Uterus (tissue), 2 donors: ENCODE measurements at regions not wholly inside any gene's neighbourhood (a gene's known extent, or its start where the extent isn't known, plus 50 kb on each side); places are given as distances from the start of the nearest gene placed in this dataset.

ENCODE experiments used
- POLR2A ChIP-seq, 2 donors: fragments of 450-650 bp; IDR thresholded peaks; one replicate each; pipeline ENCODE4 v1.6.1; 2016; ENCODE audit warnings: antibody characterized with exemption in 2 of 2, mild to moderate bottlenecking in 1 of 2, moderate library complexity in 1 of 2
- TF ChIP-seq, protein P1 (sequence below), 4 experiments: fragments of 200-600 bp in 2 of 4; fragments of 450-650 bp in 2 of 4; sonication (generic) in 2 of 4; IDR thresholded peaks; one replicate each; pipeline ENCODE4 v1.5.1; 2016 to 2019; ENCODE audit warnings: antibody characterized with exemption in 4 of 4, mild to moderate bottlenecking in 2 of 4, moderate library complexity in 1 of 4

DNA sequence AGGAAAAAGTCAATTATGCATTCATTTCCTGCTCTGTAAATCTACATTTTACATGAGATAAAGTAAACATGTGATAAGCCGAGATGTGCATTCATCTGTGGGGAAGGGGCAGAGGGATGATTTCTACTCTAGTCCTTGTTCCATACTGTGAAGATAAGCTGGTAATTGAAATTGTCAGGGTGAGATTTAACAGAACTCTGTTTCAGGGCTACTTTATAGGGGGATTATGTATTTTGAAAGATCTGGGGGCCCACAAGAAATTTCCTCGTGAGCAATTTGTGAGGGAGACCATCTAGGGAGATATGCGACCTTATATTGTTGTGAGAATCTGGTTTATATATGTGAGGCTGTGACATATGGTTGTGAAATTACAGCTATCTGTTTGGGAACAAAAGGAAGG is 73.1 kb upstream of the KCNK1 start:
- TF ChIP-seq POLR2A (IDR thresholded peaks at IDR 0.05): no peak
- TF ChIP-seq, protein P1, sequence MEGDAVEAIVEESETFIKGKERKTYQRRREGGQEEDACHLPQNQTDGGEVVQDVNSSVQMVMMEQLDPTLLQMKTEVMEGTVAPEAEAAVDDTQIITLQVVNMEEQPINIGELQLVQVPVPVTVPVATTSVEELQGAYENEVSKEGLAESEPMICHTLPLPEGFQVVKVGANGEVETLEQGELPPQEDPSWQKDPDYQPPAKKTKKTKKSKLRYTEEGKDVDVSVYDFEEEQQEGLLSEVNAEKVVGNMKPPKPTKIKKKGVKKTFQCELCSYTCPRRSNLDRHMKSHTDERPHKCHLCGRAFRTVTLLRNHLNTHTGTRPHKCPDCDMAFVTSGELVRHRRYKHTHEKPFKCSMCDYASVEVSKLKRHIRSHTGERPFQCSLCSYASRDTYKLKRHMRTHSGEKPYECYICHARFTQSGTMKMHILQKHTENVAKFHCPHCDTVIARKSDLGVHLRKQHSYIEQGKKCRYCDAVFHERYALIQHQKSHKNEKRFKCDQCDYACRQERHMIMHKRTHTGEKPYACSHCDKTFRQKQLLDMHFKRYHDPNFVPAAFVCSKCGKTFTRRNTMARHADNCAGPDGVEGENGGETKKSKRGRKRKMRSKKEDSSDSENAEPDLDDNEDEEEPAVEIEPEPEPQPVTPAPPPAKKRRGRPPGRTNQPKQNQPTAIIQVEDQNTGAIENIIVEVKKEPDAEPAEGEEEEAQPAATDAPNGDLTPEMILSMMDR (IDR thresholded peaks at IDR 0.05): no peak
